NK-92 treated with Interleukin-12 subunit alpha and Interleukin-12 subunit beta, amount 100 ng/mL, for 24 hours (cell line): ENCODE measurements at regions not wholly inside any gene's neighbourhood (a gene's known extent, or its start where the extent isn't known, plus 50 kb on each side); places are given as distances from the start of the nearest gene placed in this dataset.

ENCODE experiments used
- DNase-seq: peaks from one replicate; lab custom pipeline; 2025; lab: John Stamatoyannopoulos, UW

- DNase-seq, result no peak
Observed at GRCh38 chr22:19621373-19622060, 92.8 kb upstream of the SEPTIN5 start.

- DNase-seq, result no peak
Observed at GRCh38 chr22:19622061-19622441, 92.3 kb upstream of the SEPTIN5 start.

- no peak for DNase-seq
Observed at GRCh38 chr22:19625331-19626041, 88.8 kb upstream of the SEPTIN5 start.

GRCh38 chr22:19626042-19626587, 88.2 kb upstream of the SEPTIN5 start:
- DNase-seq, result no peak

- no peak for DNase-seq
Observed at GRCh38 chr22:19626666-19627065, 87.6 kb upstream of the SEPTIN5 start.

- no peak for DNase-seq
Observed at GRCh38 chr22:19628038-19628776, 86.1 kb upstream of the SEPTIN5 start.

GRCh38 chr22:19629331-19629719, 85.0 kb upstream of the SEPTIN5 start:
- no peak for DNase-seq

GRCh38 chr22:19629720-19630419, 84.4 kb upstream of the SEPTIN5 start:
- peak; percentile 38 for DNase-seq

GRCh38 chr22:19630614-19631013, 83.7 kb upstream of the SEPTIN5 start:
- DNase-seq, result no peak

GRCh38 chr22:19631899-19632667, 82.2 kb upstream of the SEPTIN5 start:
- DNase-seq, result no peak

- no peak for DNase-seq
Observed at GRCh38 chr22:19632668-19633148, 81.6 kb upstream of the SEPTIN5 start.

GRCh38 chr22:19634226-19634975, 79.9 kb upstream of the SEPTIN5 start:
- DNase-seq, result no peak

- no peak for DNase-seq
Observed at GRCh38 chr22:19635644-19636043, 78.7 kb upstream of the SEPTIN5 start.

GRCh38 chr22:19636696-19637407, 77.5 kb upstream of the SEPTIN5 start:
- no peak for DNase-seq

- no peak for DNase-seq
Observed at GRCh38 chr22:19637408-19638281, 76.7 kb upstream of the SEPTIN5 start.

- no peak for DNase-seq
Observed at GRCh38 chr22:19638282-19639015, 75.9 kb upstream of the SEPTIN5 start.

GRCh38 chr22:19639610-19640135, 74.6 kb upstream of the SEPTIN5 start:
- DNase-seq, result no peak

GRCh38 chr22:19640306-19640705, 74.0 kb upstream of the SEPTIN5 start:
- DNase-seq, result no peak
